ENCODE measurements at regions not wholly inside any gene's neighbourhood (a gene's known extent, or its start where the extent isn't known, plus 50 kb on each side); places are given as distances from the start of the nearest gene placed in this dataset.

- TF ChIP-seq CTCF (IDR thresholded peaks at IDR 0.05), result no peak
- no peak for TF ChIP-seq POLR2A (IDR thresholded peaks at IDR 0.05)
These were observed 603.3 kb downstream of the TSN start for GRCh38 chr2:122358729-122359128.

All from Peyer's patch (tissue), 4 donors.